ENCODE measurements at regions not wholly inside any gene's neighbourhood (a gene's known extent, or its start where the extent isn't known, plus 50 kb on each side); places are given as distances from the start of the nearest gene placed in this dataset.
A peak's percentile ranks its signal among the peaks of the same experiment; 100 is the strongest.

GRCh38 chr6:76840041-76840745 is 623.1 kb downstream of the HTR1B start:
- H3K9me3 ChIP-seq: no peaks in the 10 kb centered on the region
- 86 to 91% (median 87%) methylated on average over 3 of the region's 3 CpGs for WGBS, 3 donors
- DNase-seq: no peak
- TF ChIP-seq POLR2A (IDR thresholded peaks at IDR 0.05): no peak
- no peak overlapping the region for H3K4me3 ChIP-seq
- H3K4me1 ChIP-seq (ENCODE audit: insufficient read depth): no peaks in the 10 kb centered on the region
- H3K27me3 ChIP-seq: no peaks in the 10 kb centered on the region
- no peaks in the 10 kb centered on the region for H3K36me3 ChIP-seq
- intact Hi-C loops (cut with DNase I): no loop called here
- H3K27ac ChIP-seq: no peak overlapping the region

DNA sequence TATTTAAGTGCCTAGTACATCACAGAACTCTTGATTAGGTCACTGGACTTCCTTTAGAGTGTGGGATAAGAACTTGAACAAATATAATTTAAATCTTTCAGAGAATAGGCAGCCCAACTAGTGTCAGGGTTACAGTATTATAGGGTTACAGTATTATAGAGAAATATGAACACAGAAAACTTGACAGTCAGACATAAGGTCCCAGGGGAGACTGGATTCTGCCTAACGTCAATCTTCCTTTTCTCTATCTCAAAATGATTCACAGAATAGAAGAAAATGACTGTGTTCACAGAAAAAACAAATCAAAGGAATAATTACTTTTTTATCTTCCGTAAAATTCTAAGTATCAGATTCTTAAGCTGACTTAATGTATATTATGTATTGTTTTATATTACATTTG is 623.8 kb downstream of the HTR1B start:
- H3K27me3 ChIP-seq: no peaks in the 10 kb centered on the region
- H3K27ac ChIP-seq: no peak overlapping the region
- DNase-seq: no peak
- intact Hi-C loops (cut with DNase I): no loop called here
- TF ChIP-seq POLR2A (IDR thresholded peaks at IDR 0.05): no peak
- TF ChIP-seq CTCF (IDR thresholded peaks at IDR 0.05): no peak
- TF ChIP-seq EP300 (IDR thresholded peaks at IDR 0.05): no peak
- WGBS, 3 donors: 84 to 93% (median 92%) methylated on average over 2 of the region's 2 CpGs
- H3K4me1 ChIP-seq (ENCODE audit: insufficient read depth): no peaks in the 10 kb centered on the region
- H3K9me3 ChIP-seq: no peaks in the 10 kb centered on the region
- H3K36me3 ChIP-seq: no peaks in the 10 kb centered on the region
- no peak overlapping the region for H3K4me3 ChIP-seq

DNA sequence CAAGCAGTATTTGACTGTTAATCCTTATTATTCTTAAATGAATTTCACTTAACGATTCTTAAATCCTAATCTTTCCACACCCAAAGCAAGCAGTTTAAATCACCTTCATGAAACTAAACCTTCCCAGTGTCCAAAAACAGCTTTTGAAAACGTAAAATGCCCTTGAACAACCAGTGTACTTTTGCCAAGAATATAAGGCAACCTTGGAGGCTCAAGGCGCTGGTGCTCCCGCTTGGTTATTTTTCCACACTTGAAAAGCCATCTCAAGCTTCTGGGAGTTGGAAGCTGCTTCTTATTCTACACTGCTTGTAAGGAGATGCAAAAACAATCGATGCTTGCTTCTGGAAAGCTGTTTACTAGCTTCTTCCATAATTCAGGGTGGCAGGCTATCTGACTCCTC is 625.7 kb downstream of the HTR1B start:
- Histone ChIP-seq H3K27ac (no peak overlapping the region), H3K4me1 (ENCODE audit: insufficient read depth) (no peaks in the 10 kb centered on the region), H3K36me3 (no peaks in the 10 kb centered on the region), H3K4me3 (no peak overlapping the region), H3K27me3 (no peaks in the 10 kb centered on the region), H3K9me3 (no peaks in the 10 kb centered on the region)
- 18 to 48% (median 21%) methylated on average over 5 of the region's 5 CpGs for WGBS, 3 donors
- TF ChIP-seq POLR2A (IDR thresholded peaks at IDR 0.05) (no peak), CTCF (IDR thresholded peaks at IDR 0.05) (no peak), EP300 (IDR thresholded peaks at IDR 0.05) (no peak)
- DNase-seq: peak in 1 of 5 donors; percentile 17
- intact Hi-C loops (cut with DNase I): no loop called here

- no peaks in the 10 kb centered on the region for H3K4me1 ChIP-seq (ENCODE audit: insufficient read depth)
- H3K4me3 ChIP-seq: no peak overlapping the region
- no peak for DNase-seq
- H3K27me3 ChIP-seq: no peaks in the 10 kb centered on the region
- intact Hi-C loops (cut with DNase I): no loop called here
- TF ChIP-seq POLR2A (IDR thresholded peaks at IDR 0.05): no peak
- no peak for TF ChIP-seq EP300 (IDR thresholded peaks at IDR 0.05)
- no peak for TF ChIP-seq CTCF (IDR thresholded peaks at IDR 0.05)
- H3K27ac ChIP-seq: no peak overlapping the region
- no peaks in the 10 kb centered on the region for H3K9me3 ChIP-seq
- H3K36me3 ChIP-seq: no peaks in the 10 kb centered on the region
- 59 to 74% (median 69%) methylated on average over 1 of the region's 1 CpG for WGBS, 3 donors
Observed at GRCh38 chr6:76835695-76836094, 627.6 kb downstream of the HTR1B start.

- 0 to 95% (median 0%) methylated on average over 1 of the region's 1 CpG for WGBS, 3 donors
- intact Hi-C loops (cut with DNase I): no loop called here
Observed at GRCh38 chr6:76835293-76835692, 628.0 kb downstream of the HTR1B start.

More at GRCh38 chr6:76835293-76835692, 628.0 kb downstream of the HTR1B start:
- no peak overlapping the region for H3K4me3 ChIP-seq
- no peaks in the 10 kb centered on the region for H3K4me1 ChIP-seq (ENCODE audit: insufficient read depth)
- no peaks in the 10 kb centered on the region for H3K36me3 ChIP-seq
- H3K27ac ChIP-seq: no peak overlapping the region
- DNase-seq: no peak
- TF ChIP-seq POLR2A (IDR thresholded peaks at IDR 0.05) (no peak), CTCF (IDR thresholded peaks at IDR 0.05) (no peak), EP300 (IDR thresholded peaks at IDR 0.05) (no peak)
- no peaks in the 10 kb centered on the region for H3K9me3 ChIP-seq
- H3K27me3 ChIP-seq: no peaks in the 10 kb centered on the region
